SU-DHL-6 (cell line): ENCODE measurements at regions not wholly inside any gene's neighbourhood (a gene's known extent, or its start where the extent isn't known, plus 50 kb on each side); places are given as distances from the start of the nearest gene placed in this dataset.

Experiments used
- CTCF ChIP-seq: fragments of 200-600 bp; sonication (generic); IDR thresholded peaks from one replicate; pipeline ENCODE4 v1.5.1; 2017; ENCODE audit warnings: antibody characterized with exemption, mild to moderate bottlenecking, low read length, moderate library complexity; ENCODE audit not compliant: insufficient read depth, poor library complexity, severe bottlenecking
- EZH2phosphoT487 ChIP-seq: fragments of 200-600 bp; sonication (generic), shearing (Covaris generic); conservative IDR thresholded peaks from 2 replicates; pipeline ENCODE4 v1.6.1; 2018; ENCODE audit warnings: mild to moderate bottlenecking, antibody characterized with exemption, low read length, moderate library complexity, mixed read lengths

- no peak for TF ChIP-seq CTCF
- no peak for TF ChIP-seq EZH2phosphoT487
These were observed 101.2 kb downstream of the CRPPA start for GRCh38 chr7:16320099-16320660.
